K562 (cell line): ENCODE measurements at regions not wholly inside any gene's neighbourhood (a gene's known extent, or its start where the extent isn't known, plus 50 kb on each side); places are given as distances from the start of the nearest gene placed in this dataset.

ENCODE experiments used
- ATAC-seq: fragments of 200-7000 bp; cut with Tn5 transposase; 3 replicates; pipeline ENCODE4 v1.9.1; 2020; ENCODE audit warnings: moderate library complexity
- BruUV-seq: library from RNA; stranded (reverse); fragments of 400-500 nt; replicated peaks from 2 replicates; lab custom pipeline; 2021; lab: Mats Ljungman, UMichigan
- CTCF ChIA-PET: fragments of 300-600 bp; formaldehyde crosslinking; extraction: SDS; loops from one replicate; lab custom pipeline; 2021; ENCODE audit warnings: low intra/inter-chr PET ratio; lab: Yijun Ruan, JAX
- POLR2A ChIA-PET: fragments of 300-600, 350-650 bp; sonication (Branson Sonifier 250); formaldehyde crosslinking; extraction: SDS; loops from one replicate; lab custom pipeline; 2021; ENCODE audit warnings: antibody characterized with exemption, inconsistent platforms; lab: Yijun Ruan, JAX
- DNase-seq, 4 experiments: peaks; one replicate each; pipeline versions ENCODE4 v3.0.0 to v3.0.0-alpha.2; 2011 to 2018; ENCODE audit warnings: low spot score in 3 of 4, mixed read lengths in 3 of 4; ENCODE audit errors: extremely low read depth in 1 of 4
- FAIRE-seq: peaks from 2 replicates; lab custom pipeline; 2011; peaks lifted over from hg19 to GRCh38; lab: Jason Lieb, UNC
- H2AFZ ChIP-seq: 2 replicates; pipeline ENCODE4 v1.6.0; 2011; ENCODE audit warnings: low read depth, low read length, control low read depth, inconsistent platforms
- H3K27ac ChIP-seq: fragments of 200-600 bp; 3 replicates; pipeline ENCODE4 v1.8.0; 2011; ENCODE audit warnings: low read depth, mild to moderate bottlenecking, control low read depth, inconsistent platforms, low read length, moderate library complexity, mixed read lengths; ENCODE audit errors: extremely low read depth
- H3K27me3 ChIP-seq, 2 experiments: fragments of 300-600 bp in 1 of 2; 2 replicates in 1 of 2; 3 replicates in 1 of 2; pipeline versions ENCODE4 v1.6.0 to v1.8.0; 2011; ENCODE audit warnings: inconsistent platforms in 2 of 2, low read length in 2 of 2, mild to moderate bottlenecking in 1 of 2, mixed read lengths in 1 of 2, moderate library complexity in 1 of 2; ENCODE audit not compliant: control insufficient read depth in 2 of 2, insufficient read depth in 2 of 2
- H3K36me3 ChIP-seq: fragments of 300-600 bp; 3 replicates; pipeline ENCODE4 v1.8.0; 2011; ENCODE audit warnings: mild to moderate bottlenecking, low read length, inconsistent platforms; ENCODE audit not compliant: control insufficient read depth, insufficient read depth
- H3K4me1 ChIP-seq, 2 experiments: fragments of 200-600 bp in 1 of 2; replicated peaks in 1 of 2; 2 replicates in 1 of 2; 3 replicates in 1 of 2; pipeline versions ENCODE4 v1.5.1 to v1.8.0; 2011; ENCODE audit warnings: inconsistent platforms in 2 of 2, low read length in 2 of 2, mild to moderate bottlenecking in 1 of 2, mixed read lengths in 1 of 2, moderate library complexity in 1 of 2; ENCODE audit not compliant: control insufficient read depth in 2 of 2, insufficient read depth in 2 of 2
- H3K4me2 ChIP-seq: 2 replicates; pipeline ENCODE4 v1.6.1; 2011; ENCODE audit warnings: low read length, control low read depth, inconsistent platforms, mixed read lengths; ENCODE audit not compliant: insufficient read depth
- H3K4me3 ChIP-seq: fragments of 200-600 bp; sonication (generic), shearing (Covaris generic); 2 replicates; pipeline ENCODE4 v1.5.1; 2016; ENCODE audit warnings: control low read depth, inconsistent platforms
- H3K79me2 ChIP-seq: fragments of 200-600 bp; 3 replicates; pipeline ENCODE4 v1.8.0; 2011; ENCODE audit warnings: low read length, inconsistent platforms; ENCODE audit not compliant: control insufficient read depth, insufficient read depth
- H3K9ac ChIP-seq, 2 experiments: 2 replicates each; pipeline versions ENCODE4 v1.6.0 to v1.6.1; 2011; ENCODE audit warnings: low read depth in 2 of 2, low read length in 2 of 2, control low read depth in 1 of 2, inconsistent platforms in 1 of 2, mild to moderate bottlenecking in 1 of 2, mixed read lengths in 1 of 2; ENCODE audit not compliant: insufficient read depth in 1 of 2
- H3K9me1 ChIP-seq: one replicate; pipeline ENCODE4 v1.6.0; 2011; ENCODE audit warnings: inconsistent platforms, mild to moderate bottlenecking, low read length, moderate library complexity; ENCODE audit not compliant: control insufficient read depth, insufficient read depth
- H3K9me3 ChIP-seq: replicated peaks from 2 replicates; pipeline ENCODE4 v1.5.1; 2011; ENCODE audit warnings: low read depth, low read length, inconsistent platforms; ENCODE audit not compliant: control insufficient read depth, insufficient read depth
- H4K20me1 ChIP-seq: replicated peaks from 2 replicates; pipeline ENCODE4 v1.6.1; 2011; ENCODE audit warnings: low read length, inconsistent platforms, mixed read lengths; ENCODE audit not compliant: control insufficient read depth, insufficient read depth
- CXXC5 ChIP-seq: fragments of 250-450 bp; sonication (Bioruptor Pico); IDR thresholded peaks from 2 replicates; pipeline ENCODE4 v1.8.0; 2022; ENCODE audit warnings: inconsistent platforms, mild to moderate bottlenecking, moderate library complexity
- DIDO1 ChIP-seq: fragments of 450-650 bp; IDR thresholded peaks from 2 replicates; pipeline ENCODE4 v1.6.1; 2016; ENCODE audit warnings: low read depth, missing biosample characterization, missing genetic modification characterization
- ETV5 ChIP-seq: sonication (generic); formaldehyde crosslinking; IDR thresholded peaks from 2 replicates; pipeline ENCODE4 v1.4.0; 2020; ENCODE audit warnings: low read depth, mild to moderate bottlenecking, missing genetic modification reagents
- HNRNPLL ChIP-seq: fragments of 200-400 bp; formaldehyde crosslinking; IDR thresholded peaks from 2 replicates; pipeline ENCODE4 v1.6.1; 2017; ENCODE audit warnings: low read length, low read depth, mild to moderate bottlenecking; ENCODE audit not compliant: poor library complexity, severe bottlenecking
- HOXB6 ChIP-seq: fragments of 250-450 bp; sonication (Bioruptor Pico); IDR thresholded peaks from 2 replicates; pipeline ENCODE4 v1.5.1; 2022; ENCODE audit warnings: mild to moderate bottlenecking, borderline replicate concordance
- HSF4 ChIP-seq: fragments of 250-450 bp; sonication (Bioruptor Pico); IDR thresholded peaks from 2 replicates; pipeline ENCODE4 v2.1.2; 2022; ENCODE audit warnings: mild to moderate bottlenecking, moderate library complexity, borderline replicate concordance
- MEIS2 ChIP-seq: fragments of 450-650 bp; IDR thresholded peaks from 2 replicates; pipeline ENCODE4 v1.6.1; 2014; ENCODE audit warnings: mild to moderate bottlenecking; ENCODE audit not compliant: partially characterized antibody
- PCBP1 ChIP-seq: fragments of 200-400 bp; formaldehyde crosslinking; IDR thresholded peaks from 2 replicates; pipeline ENCODE4 v1.6.1; 2018; ENCODE audit warnings: mild to moderate bottlenecking, low read depth, low read length; ENCODE audit not compliant: poor library complexity, severe bottlenecking
- PURB ChIP-seq: sonication (generic); formaldehyde crosslinking; IDR thresholded peaks from 2 replicates; pipeline ENCODE4 v1.9.0; 2021; ENCODE audit warnings: low read depth, mild to moderate bottlenecking, missing genetic modification reagents
- RB1 ChIP-seq: fragments of 450-650 bp; IDR thresholded peaks from 2 replicates; pipeline ENCODE4 v1.6.1; 2017; ENCODE audit warnings: low read depth, mild to moderate bottlenecking
- SNRNP70 ChIP-seq: fragments of 200-400 bp; formaldehyde crosslinking; optimal IDR thresholded peaks from 2 replicates; pipeline ENCODE3; 2017; ENCODE audit warnings: low read depth, low read length
- SP1 ChIP-seq: sonication (generic); formaldehyde crosslinking; IDR thresholded peaks from 2 replicates; pipeline ENCODE4 v1.8.1; 2022; ENCODE audit warnings: mild to moderate bottlenecking, missing genetic modification reagents
- ZNF592 ChIP-seq: fragments of 450-650 bp; IDR thresholded peaks from 2 replicates; pipeline ENCODE4 v1.6.1; 2017; ENCODE audit warnings: antibody characterized with exemption, mild to moderate bottlenecking
- WGBS: fragments of 100-300 bp; shearing (Covaris generic); methylation state at CpG from one replicate; pipeline ENCODE4 v1.1.6; 2016; ENCODE audit warnings: low coverage, mixed read lengths; ENCODE audit not compliant: insufficient coverage; ENCODE audit errors: missing lambda C conversion rate; 5-methylcytosine and 5-hydroxymethylcytosine counted together
- in situ Hi-C: fragments of 300-500 bp; cut with MboI; formaldehyde crosslinking; loops from 4 replicates; pipeline ENCODE4 v1.15.0; 2018; ENCODE audit warnings: inconsistent platforms, mixed read lengths
- intact Hi-C: fragments of 100-400 bp; cut with micrococcal nuclease; formaldehyde crosslinking; loops from 2 replicates; pipeline ENCODE4 v1.14.2; 2022

GRCh38 chr2:105631011-105631410, 113.7 kb upstream of the NCK2 start:
- H4K20me1 ChIP-seq = no peaks in the 10 kb centered on the region
- no peaks in the 10 kb centered on the region for H3K9me3 ChIP-seq
- H3K4me1 ChIP-seq = no peaks in the 10 kb centered on the region; a peak in 2 of 5 replicates
- POLR2A ChIA-PET = interaction anchor here (1.5 to 2.0 kb wide), 2 partner anchors 28 to 30 kb away, joined by 3 to 5 read pairs; no protein-coding TSS in a partner anchor
- H3K9ac ChIP-seq = no peak overlapping the region
- peak overlapping the region; percentile 52; the same call in 1 of the 2 replicates for H2AFZ ChIP-seq
- H3K79me2 ChIP-seq = no peaks in the 10 kb centered on the region
- WGBS = 41% methylated on average over 9 of the region's 9 CpGs
- no peak overlapping the region for H3K4me3 ChIP-seq
- no peak overlapping the region for H3K4me2 ChIP-seq
- in situ Hi-C loops = no loop called here
- ATAC-seq (no peak; the same call in 2 of the 3 replicates), DNase-seq (no peak), FAIRE-seq (no peak)
- H3K36me3 ChIP-seq = no peaks in the 10 kb centered on the region
- BruUV-seq = no TSS peak
- CTCF ChIA-PET = no interaction called here
- no peak overlapping the region for H3K27ac ChIP-seq
- TF ChIP-seq MEIS2 (no peak), HNRNPLL (no peak), PURB (CRISPR knock-in tag) (no peak)
- intact Hi-C loops = loop anchor here (5.0 kb wide), 1 partner anchor 54 kb away; no protein-coding TSS in a partner anchor
- no peaks in the 10 kb centered on the region for H3K27me3 ChIP-seq
- H3K9me1 ChIP-seq = no peaks in the 10 kb centered on the region

- Histone ChIP-seq H2AFZ (no peak overlapping the region), H3K4me1 (no peaks in the 10 kb centered on the region; a peak in 2 of 5 replicates), H3K9me1 (no peaks in the 10 kb centered on the region), H3K79me2 (no peaks in the 10 kb centered on the region), H3K9ac (no peak overlapping the region), H3K4me3 (no peak overlapping the region), H3K27me3 (no peaks in the 10 kb centered on the region; a peak in 1 of 5 replicates), H3K4me2 (no peak overlapping the region), H3K36me3 (no peaks in the 10 kb centered on the region), H3K27ac (no peak overlapping the region), H4K20me1 (no peaks in the 10 kb centered on the region), H3K9me3 (no peaks in the 10 kb centered on the region)
- POLR2A ChIA-PET = no interaction called here
- 44% methylated on average over 1 of the region's 1 CpG for WGBS
- ATAC-seq = no peak
- BruUV-seq = no TSS peak
- no peak for DNase-seq
- intact Hi-C loops (loop anchor here (5.0 kb wide), 1 partner anchor 52 kb away; no protein-coding TSS in a partner anchor), in situ Hi-C loops (no loop called here)
- no peak for FAIRE-seq
- CTCF ChIA-PET = no interaction called here
- no peak for TF ChIP-seq CXXC5 (CRISPR knock-in tag)
- no peak for TF ChIP-seq PCBP1
- TF ChIP-seq ETV5 (CRISPR knock-in tag) = no peak
- no peak for TF ChIP-seq ZNF592
- TF ChIP-seq HOXB6 (CRISPR knock-in tag) = no peak
- TF ChIP-seq SP1 (CRISPR knock-in tag) = no peak
- no peak for TF ChIP-seq SNRNP70
- TF ChIP-seq DIDO1 (tag) = no peak
- TF ChIP-seq RB1 = no peak
- TF ChIP-seq HSF4 = no peak
Observed at GRCh38 chr2:105629634-105630033, 115.1 kb upstream of the NCK2 start.
